ENCODE measurements at regions not wholly inside any gene's neighbourhood (a gene's known extent, or its start where the extent isn't known, plus 50 kb on each side); places are given as distances from the start of the nearest gene placed in this dataset.
"Not testable (repeated sequence)": the region's sequence is repeated elsewhere in the genome, so short reads cannot be mapped to it uniquely, and the experiment has no call there.

- H3K27me3 ChIP-seq (ENCODE audit: insufficient read depth, low read length); H3K4me3 ChIP-seq (ENCODE audit: low read depth, low read length); H3K36me3 ChIP-seq (ENCODE audit: insufficient read depth, low read length); H3K27ac ChIP-seq (ENCODE audit: low read depth, low read length); H3K79me2 ChIP-seq (ENCODE audit: control insufficient read depth, insufficient read depth, low read length, unreplicated experiment); H2AFZ ChIP-seq (ENCODE audit: low read length, unreplicated experiment); H3K4me1 ChIP-seq (ENCODE audit: control insufficient read depth, insufficient read depth, low read length, unreplicated experiment): not testable (repeated sequence)
These were observed 1007.6 kb downstream of the SLC16A7 start for GRCh38 chr12:60603475-60603874.

GRCh38 chr12:60616400-60616799 is 1020.6 kb downstream of the SLC16A7 start:
- no peaks in the 10 kb centered on the region for H3K4me1 ChIP-seq (ENCODE audit: control insufficient read depth, insufficient read depth, low read length, unreplicated experiment)
- no peak overlapping the region for H3K27ac ChIP-seq (ENCODE audit: low read depth, low read length)
- no peaks in the 10 kb centered on the region for H3K36me3 ChIP-seq (ENCODE audit: insufficient read depth, low read length)
- no peak overlapping the region for H3K4me3 ChIP-seq (ENCODE audit: low read depth, low read length)
- no peaks in the 10 kb centered on the region for H3K79me2 ChIP-seq (ENCODE audit: control insufficient read depth, insufficient read depth, low read length, unreplicated experiment)
- no peak overlapping the region for H2AFZ ChIP-seq (ENCODE audit: low read length, unreplicated experiment)
- no peaks in the 10 kb centered on the region for H3K27me3 ChIP-seq (ENCODE audit: insufficient read depth, low read length)

GRCh38 chr12:60630796-60631195 is 1035.0 kb downstream of the SLC16A7 start:
- Histone ChIP-seq H3K4me1 (ENCODE audit: control insufficient read depth, insufficient read depth, low read length, unreplicated experiment) (no peaks in the 10 kb centered on the region), H3K79me2 (ENCODE audit: control insufficient read depth, insufficient read depth, low read length, unreplicated experiment) (no peaks in the 10 kb centered on the region), H3K27ac (ENCODE audit: low read depth, low read length) (no peak overlapping the region), H3K4me3 (ENCODE audit: low read depth, low read length) (no peak overlapping the region), H2AFZ (ENCODE audit: low read length, unreplicated experiment) (no peak overlapping the region), H3K36me3 (ENCODE audit: insufficient read depth, low read length) (no peaks in the 10 kb centered on the region), H3K27me3 (ENCODE audit: insufficient read depth, low read length) (no peaks in the 10 kb centered on the region)

- no peaks in the 10 kb centered on the region for H3K27me3 ChIP-seq (ENCODE audit: insufficient read depth, low read length)
- H3K36me3 ChIP-seq (ENCODE audit: insufficient read depth, low read length) = no peaks in the 10 kb centered on the region
- H3K4me3 ChIP-seq (ENCODE audit: low read depth, low read length) = no peak overlapping the region
- H3K27ac ChIP-seq (ENCODE audit: low read depth, low read length) = no peak overlapping the region
- no peaks in the 10 kb centered on the region for H3K79me2 ChIP-seq (ENCODE audit: control insufficient read depth, insufficient read depth, low read length, unreplicated experiment)
- H3K4me1 ChIP-seq (ENCODE audit: control insufficient read depth, insufficient read depth, low read length, unreplicated experiment) = no peaks in the 10 kb centered on the region
- H2AFZ ChIP-seq (ENCODE audit: low read length, unreplicated experiment) = no peak overlapping the region
These were observed 1048.2 kb downstream of the SLC16A7 start for GRCh38 chr12:60644076-60644475.

GRCh38 chr12:60666895-60667294 is 1071.1 kb downstream of the SLC16A7 start:
- Histone ChIP-seq H3K27ac (ENCODE audit: low read depth, low read length) (no peak overlapping the region), H3K4me1 (ENCODE audit: control insufficient read depth, insufficient read depth, low read length, unreplicated experiment) (no peaks in the 10 kb centered on the region), H3K79me2 (ENCODE audit: control insufficient read depth, insufficient read depth, low read length, unreplicated experiment) (no peaks in the 10 kb centered on the region), H3K4me3 (ENCODE audit: low read depth, low read length) (no peak overlapping the region), H3K36me3 (ENCODE audit: insufficient read depth, low read length) (no peaks in the 10 kb centered on the region), H2AFZ (ENCODE audit: low read length, unreplicated experiment) (no peak overlapping the region), H3K27me3 (ENCODE audit: insufficient read depth, low read length) (no peaks in the 10 kb centered on the region)

- Histone ChIP-seq H3K79me2 (ENCODE audit: control insufficient read depth, insufficient read depth, low read length, unreplicated experiment) (no peaks in the 10 kb centered on the region), H3K4me3 (ENCODE audit: low read depth, low read length) (no peak overlapping the region), H3K27ac (ENCODE audit: low read depth, low read length) (no peak overlapping the region), H3K36me3 (ENCODE audit: insufficient read depth, low read length) (no peaks in the 10 kb centered on the region), H3K27me3 (ENCODE audit: insufficient read depth, low read length) (no peaks in the 10 kb centered on the region), H3K4me1 (ENCODE audit: control insufficient read depth, insufficient read depth, low read length, unreplicated experiment) (no peaks in the 10 kb centered on the region), H2AFZ (ENCODE audit: low read length, unreplicated experiment) (no peak overlapping the region)
These were observed 1077.1 kb downstream of the SLC16A7 start for GRCh38 chr12:60672949-60673348.

GRCh38 chr12:60684988-60685655 is 1089.3 kb downstream of the SLC16A7 start:
- Histone ChIP-seq H2AFZ (ENCODE audit: low read length, unreplicated experiment) (no peak overlapping the region), H3K27ac (ENCODE audit: low read depth, low read length) (no peak overlapping the region), H3K36me3 (ENCODE audit: insufficient read depth, low read length) (no peaks in the 10 kb centered on the region), H3K79me2 (ENCODE audit: control insufficient read depth, insufficient read depth, low read length, unreplicated experiment) (no peaks in the 10 kb centered on the region), H3K27me3 (ENCODE audit: insufficient read depth, low read length) (no peaks in the 10 kb centered on the region), H3K4me1 (ENCODE audit: control insufficient read depth, insufficient read depth, low read length, unreplicated experiment) (no peaks in the 10 kb centered on the region), H3K4me3 (ENCODE audit: low read depth, low read length) (no peak overlapping the region)

- H3K36me3 ChIP-seq (ENCODE audit: insufficient read depth, low read length) = no peaks in the 10 kb centered on the region
- no peaks in the 10 kb centered on the region for H3K27me3 ChIP-seq (ENCODE audit: insufficient read depth, low read length)
- H2AFZ ChIP-seq (ENCODE audit: low read length, unreplicated experiment) = no peak overlapping the region
- H3K79me2 ChIP-seq (ENCODE audit: control insufficient read depth, insufficient read depth, low read length, unreplicated experiment) = no peaks in the 10 kb centered on the region
- no peak overlapping the region for H3K4me3 ChIP-seq (ENCODE audit: low read depth, low read length)
- H3K27ac ChIP-seq (ENCODE audit: low read depth, low read length) = no peak overlapping the region
- no peaks in the 10 kb centered on the region for H3K4me1 ChIP-seq (ENCODE audit: control insufficient read depth, insufficient read depth, low read length, unreplicated experiment)
These were observed 1093.3 kb downstream of the SLC16A7 start for GRCh38 chr12:60689137-60689536.

GRCh38 chr12:60693019-60693626 is 1097.3 kb downstream of the SLC16A7 start:
- Histone ChIP-seq H3K36me3 (ENCODE audit: insufficient read depth, low read length) (no peaks in the 10 kb centered on the region), H3K27ac (ENCODE audit: low read depth, low read length) (no peak overlapping the region), H3K4me3 (ENCODE audit: low read depth, low read length) (no peak overlapping the region), H3K4me1 (ENCODE audit: control insufficient read depth, insufficient read depth, low read length, unreplicated experiment) (no peaks in the 10 kb centered on the region), H3K27me3 (ENCODE audit: insufficient read depth, low read length) (no peaks in the 10 kb centered on the region), H2AFZ (ENCODE audit: low read length, unreplicated experiment) (no peak overlapping the region), H3K79me2 (ENCODE audit: control insufficient read depth, insufficient read depth, low read length, unreplicated experiment) (no peaks in the 10 kb centered on the region)

GRCh38 chr12:60704171-60704914 is 1108.5 kb downstream of the SLC16A7 start:
- Histone ChIP-seq H3K36me3 (ENCODE audit: insufficient read depth, low read length) (no peaks in the 10 kb centered on the region), H3K27me3 (ENCODE audit: insufficient read depth, low read length) (no peaks in the 10 kb centered on the region), H3K4me3 (ENCODE audit: low read depth, low read length) (no peak overlapping the region), H3K27ac (ENCODE audit: low read depth, low read length) (no peak overlapping the region), H3K79me2 (ENCODE audit: control insufficient read depth, insufficient read depth, low read length, unreplicated experiment) (no peaks in the 10 kb centered on the region), H3K4me1 (ENCODE audit: control insufficient read depth, insufficient read depth, low read length, unreplicated experiment) (no peaks in the 10 kb centered on the region), H2AFZ (ENCODE audit: low read length, unreplicated experiment) (no peak overlapping the region)

GRCh38 chr12:60710246-60710645 is 1114.4 kb downstream of the SLC16A7 start:
- H3K27ac ChIP-seq (ENCODE audit: low read depth, low read length) = no peak overlapping the region
- no peaks in the 10 kb centered on the region for H3K79me2 ChIP-seq (ENCODE audit: control insufficient read depth, insufficient read depth, low read length, unreplicated experiment)
- no peak overlapping the region for H2AFZ ChIP-seq (ENCODE audit: low read length, unreplicated experiment)
- no peaks in the 10 kb centered on the region for H3K27me3 ChIP-seq (ENCODE audit: insufficient read depth, low read length)
- no peaks in the 10 kb centered on the region for H3K4me1 ChIP-seq (ENCODE audit: control insufficient read depth, insufficient read depth, low read length, unreplicated experiment)
- no peaks in the 10 kb centered on the region; the same call in 1 of the 2 replicates for H3K36me3 ChIP-seq (ENCODE audit: insufficient read depth, low read length)
- no peak overlapping the region for H3K4me3 ChIP-seq (ENCODE audit: low read depth, low read length)
